Amniotic epithelial cell (primary cell): ENCODE measurements at regions not wholly inside any gene's neighbourhood (a gene's known extent, or its start where the extent isn't known, plus 50 kb on each side); places are given as distances from the start of the nearest gene placed in this dataset.

Source experiments
- DNase-seq: peaks from one replicate; pipeline ENCODE4 v3.0.0-alpha.2; 2010; ENCODE audit warnings: low read depth

- DNase-seq, result peak; percentile 79
These were observed 53.2 kb downstream of the EEF1B2 start for GRCh38 chr2:206212673-206213513.

GRCh38 chr2:206213514-206213845 is 53.8 kb downstream of the EEF1B2 start:
- no peak for DNase-seq

GRCh38 chr2:206217166-206217565 is 57.3 kb upstream of the ZDBF2 start:
- DNase-seq, result no peak

GRCh38 chr2:206217743-206218142 is 56.7 kb upstream of the ZDBF2 start:
- DNase-seq, result peak; percentile 44

GRCh38 chr2:206218156-206218555 is 56.3 kb upstream of the ZDBF2 start:
- no peak for DNase-seq

- no peak for DNase-seq
These were observed 55.5 kb upstream of the ZDBF2 start for GRCh38 chr2:206218796-206219499.

GRCh38 chr2:206219957-206220356 is 54.5 kb upstream of the ZDBF2 start:
- DNase-seq, result no peak

- no peak for DNase-seq
These were observed 53.5 kb upstream of the ZDBF2 start for GRCh38 chr2:206220997-206221396.
